H1 (cell line): ENCODE measurements at regions not wholly inside any gene's neighbourhood (a gene's known extent, or its start where the extent isn't known, plus 50 kb on each side); places are given as distances from the start of the nearest gene placed in this dataset.

Source experiments
- CTCF ChIA-PET: fragments of 300-600 bp; sonication (Branson Sonifier 250); formaldehyde crosslinking; loops from one replicate; lab custom pipeline; 2021; ENCODE audit not compliant: partially characterized antibody; lab: Charles Lee
- POLR2A ChIA-PET: fragments of 300-600 bp; sonication (Branson Sonifier 250); formaldehyde crosslinking; loops from one replicate; lab custom pipeline; 2021; ENCODE audit warnings: inconsistent platforms; ENCODE audit not compliant: partially characterized antibody; lab: Charles Lee
- DNase-seq, 2 experiments: peaks; one replicate each; pipeline versions ENCODE4 v3.0.0 to v3.0.0-alpha.2; 2010 to 2022; ENCODE audit warnings: low spot score in 2 of 2, low read depth in 1 of 2, mixed read lengths in 1 of 2
- FAIRE-seq: peaks from 2 replicates; lab custom pipeline; 2011; peaks lifted over from hg19 to GRCh38; lab: Jason Lieb, UNC
- H2AFZ ChIP-seq: 2 replicates; pipeline ENCODE4 v1.8.1; 2012; ENCODE audit warnings: low read length, inconsistent platforms
- H2AK5ac ChIP-seq: 2 replicates; pipeline ENCODE4 v1.6.1; 2013; ENCODE audit warnings: low read depth, low read length
- H2BK120ac ChIP-seq: replicated peaks from 2 replicates; pipeline ENCODE3; 2013; ENCODE audit warnings: low read depth, low read length, inconsistent platforms
- H2BK12ac ChIP-seq: 2 replicates; pipeline ENCODE4 v1.6.1; 2013; ENCODE audit warnings: low read depth, low read length
- H2BK15ac ChIP-seq: 2 replicates; pipeline ENCODE4 v1.6.1; 2013; ENCODE audit warnings: low read length
- H2BK20ac ChIP-seq: 2 replicates; pipeline ENCODE4 v1.6.1; 2013; ENCODE audit warnings: low read length
- H2BK5ac ChIP-seq: 2 replicates; pipeline ENCODE4 v1.6.1; 2013; ENCODE audit warnings: low read depth, low read length
- H3K14ac ChIP-seq: 2 replicates; pipeline ENCODE4 v1.6.1; 2013; ENCODE audit warnings: inconsistent platforms; ENCODE audit not compliant: insufficient read length
- H3K18ac ChIP-seq: 2 replicates; pipeline ENCODE4 v1.6.1; 2013; ENCODE audit warnings: low read length; ENCODE audit errors: extremely low read depth
- H3K23ac ChIP-seq: 2 replicates; pipeline ENCODE4 v1.6.1; 2013; ENCODE audit warnings: inconsistent platforms; ENCODE audit not compliant: insufficient read length
- H3K23me2 ChIP-seq: 2 replicates; pipeline ENCODE4 v1.6.1; 2013; ENCODE audit warnings: low read depth, low read length
- H3K27ac ChIP-seq: 2 replicates; pipeline ENCODE4 v1.6.1; 2011; ENCODE audit warnings: low read depth, low read length, inconsistent platforms
- H3K27me3 ChIP-seq, 4 experiments: replicated peaks in 1 of 4; 1 replicate in 1 of 4; 2 replicates in 3 of 4; pipeline versions ENCODE4 v1.6.1 to v1.8.1; 2011 to 2013; ENCODE audit warnings: low read length in 3 of 4, mild to moderate bottlenecking in 3 of 4, inconsistent platforms in 2 of 4, mixed read lengths in 2 of 4, moderate library complexity in 1 of 4; ENCODE audit not compliant: control insufficient read depth in 3 of 4, insufficient read depth in 3 of 4; ENCODE audit errors: extremely low read depth in 1 of 4
- H3K36me3 ChIP-seq, 4 experiments: 2 replicates each; pipeline versions ENCODE4 v1.6.1 to v1.8.1; 2011 to 2013; ENCODE audit warnings: mild to moderate bottlenecking in 4 of 4, low read length in 3 of 4, moderate library complexity in 2 of 4, control low read depth in 1 of 4, inconsistent platforms in 1 of 4; ENCODE audit not compliant: insufficient read depth in 4 of 4, control insufficient read depth in 2 of 4
- H3K4ac ChIP-seq: replicated peaks from 2 replicates; pipeline ENCODE3; 2013; ENCODE audit warnings: low read length, low read depth, mixed read lengths, inconsistent platforms; ENCODE audit not compliant: insufficient read length
- H3K4me1 ChIP-seq, 4 experiments: replicated peaks in 1 of 4; 1 replicate in 1 of 4; 2 replicates in 3 of 4; pipeline versions ENCODE4 v1.6.1 to v1.8.1; 2011 to 2013; ENCODE audit warnings: low read length in 3 of 4, inconsistent platforms in 2 of 4, mixed read lengths in 1 of 4; ENCODE audit not compliant: insufficient read depth in 4 of 4, control insufficient read depth in 3 of 4
- H3K4me2 ChIP-seq, 2 experiments: 2 replicates each; pipeline versions ENCODE4 v1.6.1 to v1.8.1; 2011 to 2013; ENCODE audit warnings: low read depth in 2 of 2, low read length in 2 of 2, control low read depth in 1 of 2, inconsistent platforms in 1 of 2, mild to moderate bottlenecking in 1 of 2; ENCODE audit not compliant: insufficient read depth in 1 of 2
- H3K4me3 ChIP-seq, 4 experiments: fragments of 200-600, 300-600 bp in 1 of 4; sonication (generic), shearing (Covaris generic), sonication (Bioruptor Twin) in 1 of 4; 2 replicates each; pipeline versions ENCODE4 v1.5.1 to v1.8.1; 2011 to 2016; ENCODE audit warnings: low read length in 4 of 4, low read depth in 3 of 4, control low read depth in 2 of 4, inconsistent platforms in 2 of 4, mild to moderate bottlenecking in 2 of 4, mixed read lengths in 1 of 4, moderate library complexity in 1 of 4; ENCODE audit not compliant: insufficient read depth in 2 of 4; ENCODE audit errors: extremely low read depth in 1 of 4
- H3K56ac ChIP-seq: replicated peaks from 2 replicates; pipeline ENCODE3; 2013; ENCODE audit warnings: low read depth, mild to moderate bottlenecking, mixed read lengths, low read length, inconsistent platforms; ENCODE audit not compliant: insufficient read length
- H3K79me1 ChIP-seq: 2 replicates; pipeline ENCODE4 v1.6.1; 2013; ENCODE audit warnings: low read depth, low read length, control low read depth
- H3K79me2 ChIP-seq, 2 experiments: 2 replicates each; pipeline versions ENCODE4 v1.6.1 to v1.8.1; 2012 to 2013; ENCODE audit warnings: low read length in 2 of 2, mild to moderate bottlenecking in 2 of 2, inconsistent platforms in 1 of 2; ENCODE audit not compliant: insufficient read depth in 2 of 2, control insufficient read depth in 1 of 2
- H3K9ac ChIP-seq, 4 experiments: replicated peaks in 1 of 4; 1 replicate in 1 of 4; 2 replicates in 3 of 4; pipeline versions ENCODE4 v1.6.1 to v1.8.1; 2011 to 2013; ENCODE audit warnings: low read depth in 3 of 4, low read length in 3 of 4, control low read depth in 2 of 4, mild to moderate bottlenecking in 2 of 4, moderate library complexity in 2 of 4, inconsistent platforms in 1 of 4; ENCODE audit errors: extremely low read depth in 1 of 4
- H3K9me3 ChIP-seq, 2 experiments: 2 replicates each; pipeline versions ENCODE4 v1.6.1 to v1.8.1; 2012 to 2013; ENCODE audit warnings: mild to moderate bottlenecking in 2 of 2, moderate library complexity in 2 of 2, control low read depth in 1 of 2, inconsistent platforms in 1 of 2, low read depth in 1 of 2, low read length in 1 of 2, mixed read lengths in 1 of 2; ENCODE audit not compliant: insufficient read depth in 2 of 2
- H4K20me1 ChIP-seq, 2 experiments: replicated peaks in 1 of 2; 2 replicates each; pipeline versions ENCODE3 to v1.8.1; 2011 to 2013; ENCODE audit warnings: inconsistent platforms in 2 of 2, low read length in 2 of 2, mild to moderate bottlenecking in 1 of 2; ENCODE audit not compliant: insufficient read depth in 2 of 2, control insufficient read depth in 1 of 2
- H4K5ac ChIP-seq: 2 replicates; pipeline ENCODE4 v1.6.1; 2013; ENCODE audit warnings: low read length, low read depth, mixed read lengths, inconsistent platforms; ENCODE audit not compliant: insufficient read length
- H4K8ac ChIP-seq: 2 replicates; pipeline ENCODE4 v1.8.0; 2013; ENCODE audit warnings: mild to moderate bottlenecking, moderate library complexity, low read length, inconsistent platforms; ENCODE audit not compliant: insufficient read depth; ENCODE audit errors: extremely low read depth
- H4K91ac ChIP-seq: replicated peaks from 2 replicates; pipeline ENCODE3; 2013; ENCODE audit warnings: low read length, mixed read lengths, inconsistent platforms; ENCODE audit not compliant: insufficient read length
- POU5F1 ChIP-seq: IDR thresholded peaks from 2 replicates; pipeline ENCODE4 v1.6.1; 2011; ENCODE audit warnings: low read depth, mild to moderate bottlenecking, low read length, moderate library complexity
- WGBS, 2 experiments: shearing (Covaris generic) in 1 of 2; methylation state at CpG; one replicate each; pipeline versions ENCODE4 v1.1.6 to v1.1.7; 2013 to 2015; ENCODE audit warnings: low lambda C conversion rate in 2 of 2, mixed read lengths in 2 of 2, inconsistent platforms in 1 of 2, low coverage in 1 of 2, missing lambda C conversion rate in 1 of 2; ENCODE audit not compliant: insufficient replicate concordance in 2 of 2, insufficient coverage in 1 of 2, insufficient read length in 1 of 2; ENCODE audit errors: extremely low coverage in 1 of 2, missing lambda C conversion rate in 1 of 2; 5-methylcytosine and 5-hydroxymethylcytosine counted together

DNA sequence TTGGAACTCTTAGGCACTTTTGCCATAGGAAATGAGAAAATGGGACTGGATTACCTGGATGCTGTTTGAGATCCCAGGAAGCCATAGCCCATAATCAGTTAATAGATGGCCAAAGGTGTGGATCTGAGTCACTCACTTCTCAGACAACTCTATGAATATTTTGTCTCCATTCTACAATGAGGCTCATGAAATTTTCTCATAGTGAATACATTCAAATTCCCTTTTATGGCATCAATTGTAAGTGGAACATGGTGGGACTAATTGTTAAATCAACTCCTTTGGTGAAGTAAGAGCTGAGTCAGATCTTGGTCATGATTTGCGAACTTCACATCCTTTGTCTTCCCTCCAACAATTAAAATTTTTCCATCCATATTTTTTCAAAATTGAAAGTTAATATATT lies 222.1 kb downstream of the ARL4A start:
- no peak overlapping the region for H3K4me3 ChIP-seq
- no peak overlapping the region for H3K18ac ChIP-seq
- TF ChIP-seq POU5F1, result no peak
- H3K27ac ChIP-seq, result no peak overlapping the region
- H2BK15ac ChIP-seq, result no peak overlapping the region
- no peak overlapping the region for H3K4me2 ChIP-seq
- DNase-seq, result no peak
- H4K5ac ChIP-seq, result no peak overlapping the region
- H2BK120ac ChIP-seq, result no peak overlapping the region
- H3K14ac ChIP-seq, result no peak overlapping the region
- H4K20me1 ChIP-seq, result no peaks in the 10 kb centered on the region
- no peaks in the 10 kb centered on the region for H3K79me1 ChIP-seq
- no peaks in the 10 kb centered on the region for H3K27me3 ChIP-seq
- H4K8ac ChIP-seq, result no peak overlapping the region
- H3K23me2 ChIP-seq, result no peaks in the 10 kb centered on the region
- H3K9me3 ChIP-seq, result no peaks in the 10 kb centered on the region
- H3K4me1 ChIP-seq, result no peaks in the 10 kb centered on the region
- H3K4ac ChIP-seq, result no peak overlapping the region
- whole genome bisulfite sequencing, 2 experiments, result 90% methylated on average over 1 of the region's 1 CpG; no CpG with 5 or more reads in 1 of the 2 experiments
- no peak for FAIRE-seq
- H3K23ac ChIP-seq, result no peak overlapping the region
- CTCF ChIA-PET, result no interaction called here
- H2BK12ac ChIP-seq, result no peak overlapping the region
- no peak overlapping the region for H2AFZ ChIP-seq
- H2AK5ac ChIP-seq, result no peak overlapping the region
- no peaks in the 10 kb centered on the region for H3K36me3 ChIP-seq
- no peak overlapping the region for H3K56ac ChIP-seq
- no peaks in the 10 kb centered on the region for H3K79me2 ChIP-seq
- POLR2A ChIA-PET, result no interaction called here
- no peak overlapping the region for H4K91ac ChIP-seq
- H3K9ac ChIP-seq, result no peak overlapping the region
- H2BK5ac ChIP-seq, result no peak overlapping the region
- H2BK20ac ChIP-seq, result no peak overlapping the region
